GM19351 (cell line): ENCODE measurements at regions not wholly inside any gene's neighbourhood (a gene's known extent, or its start where the extent isn't known, plus 50 kb on each side); places are given as distances from the start of the nearest gene placed in this dataset.

Experiments used
- ATAC-seq: cut with Tn5 transposase; IDR thresholded peaks from one replicate; pipeline ENCODE4 v1.9.1; 2021; ENCODE audit warnings: mild to moderate bottlenecking, moderate library complexity; ENCODE audit not compliant: unreplicated experiment

GRCh38 chr1:75074831-75075395, 59.3 kb upstream of the LHX8 start:
- no peak for ATAC-seq

GRCh38 chr1:75079538-75080290, 54.5 kb upstream of the LHX8 start:
- ATAC-seq = no peak

GRCh38 chr1:75083223-75083622, 51.0 kb upstream of the LHX8 start:
- no peak for ATAC-seq

GRCh38 chr1:75083848-75084514, 50.2 kb upstream of the LHX8 start:
- ATAC-seq = no peak
